ENCODE measurements at regions not wholly inside any gene's neighbourhood (a gene's known extent, or its start where the extent isn't known, plus 50 kb on each side); places are given as distances from the start of the nearest gene placed in this dataset.

GRCh38 chr7:67595431-67596180, 599.0 kb downstream of the TYW1 start:
- Histone ChIP-seq H3K27ac (no peak overlapping the region), H3K4me3 (no peak overlapping the region), H3K36me3 (ENCODE audit: insufficient read depth, low read length) (no peaks in the 10 kb centered on the region), H3K9me3 (ENCODE audit: low read depth, low read length) (no peaks in the 10 kb centered on the region), H3K9ac (ENCODE audit: insufficient read length) (no peak overlapping the region)
- no peak for TF ChIP-seq FOXP2 (optimal IDR thresholded peaks at IDR 0.05; ENCODE audit: control extremely low read depth, extremely low read length, insufficient read depth)
- no peak for TF ChIP-seq EZH2 (IDR thresholded peaks at IDR 0.05)
- no peak for TF ChIP-seq POLR2AphosphoS5 (IDR thresholded peaks at IDR 0.05; ENCODE audit: borderline replicate concordance, low read depth, low read length)
- DNase-seq (ENCODE audit: low read depth, low spot score): no peak

GRCh38 chr7:67597161-67597560, 600.5 kb downstream of the TYW1 start:
- Histone ChIP-seq H3K9me3 (ENCODE audit: low read depth, low read length) (no peaks in the 10 kb centered on the region), H3K4me3 (no peak overlapping the region), H3K9ac (ENCODE audit: insufficient read length) (no peak overlapping the region), H3K36me3 (ENCODE audit: insufficient read depth, low read length) (no peaks in the 10 kb centered on the region), H3K27ac (no peak overlapping the region)
- no peak for DNase-seq (ENCODE audit: low read depth, low spot score)
- TF ChIP-seq POLR2AphosphoS5 (IDR thresholded peaks at IDR 0.05; ENCODE audit: borderline replicate concordance, low read depth, low read length) (no peak), EZH2 (IDR thresholded peaks at IDR 0.05) (no peak), FOXP2 (optimal IDR thresholded peaks at IDR 0.05; ENCODE audit: control extremely low read depth, extremely low read length, insufficient read depth) (no peak)

- H3K9me3 ChIP-seq (ENCODE audit: low read depth, low read length): no peaks in the 10 kb centered on the region
- H3K9ac ChIP-seq (ENCODE audit: insufficient read length): no peak overlapping the region
- TF ChIP-seq FOXP2 (optimal IDR thresholded peaks at IDR 0.05; ENCODE audit: control extremely low read depth, extremely low read length, insufficient read depth): no peak
- TF ChIP-seq EZH2 (IDR thresholded peaks at IDR 0.05): no peak
- no peak for TF ChIP-seq POLR2AphosphoS5 (IDR thresholded peaks at IDR 0.05; ENCODE audit: borderline replicate concordance, low read depth, low read length)
Measured at GRCh38 chr7:67598469-67598868, 601.8 kb downstream of the TYW1 start.

GRCh38 chr7:67599331-67600062, 602.9 kb downstream of the TYW1 start:
- no peak overlapping the region for H3K9ac ChIP-seq (ENCODE audit: insufficient read length)

More at GRCh38 chr7:67598469-67598868, 601.8 kb downstream of the TYW1 start:
- no peak overlapping the region for H3K27ac ChIP-seq
- no peak overlapping the region for H3K4me3 ChIP-seq
- no peak for DNase-seq (ENCODE audit: low read depth, low spot score)
- H3K36me3 ChIP-seq (ENCODE audit: insufficient read depth, low read length): no peaks in the 10 kb centered on the region

GRCh38 chr7:67602246-67602887, 605.7 kb downstream of the TYW1 start:
- TF ChIP-seq EZH2 (IDR thresholded peaks at IDR 0.05) (no peak), POLR2AphosphoS5 (IDR thresholded peaks at IDR 0.05; ENCODE audit: borderline replicate concordance, low read depth, low read length) (no peak), FOXP2 (optimal IDR thresholded peaks at IDR 0.05; ENCODE audit: control extremely low read depth, extremely low read length, insufficient read depth) (no peak)
- Histone ChIP-seq H3K9me3 (ENCODE audit: low read depth, low read length) (no peaks in the 10 kb centered on the region), H3K27ac (no peak overlapping the region), H3K9ac (ENCODE audit: insufficient read length) (no peak overlapping the region), H3K4me3 (no peak overlapping the region), H3K36me3 (ENCODE audit: insufficient read depth, low read length) (no peaks in the 10 kb centered on the region)
- DNase-seq (ENCODE audit: low read depth, low spot score): no peak

More at GRCh38 chr7:67599331-67600062, 602.9 kb downstream of the TYW1 start:
- Histone ChIP-seq H3K9me3 (ENCODE audit: low read depth, low read length) (no peaks in the 10 kb centered on the region), H3K27ac (no peak overlapping the region), H3K4me3 (no peak overlapping the region), H3K36me3 (ENCODE audit: insufficient read depth, low read length) (no peaks in the 10 kb centered on the region)
- no peak for DNase-seq (ENCODE audit: low read depth, low spot score)
- TF ChIP-seq EZH2 (IDR thresholded peaks at IDR 0.05) (no peak), POLR2AphosphoS5 (IDR thresholded peaks at IDR 0.05; ENCODE audit: borderline replicate concordance, low read depth, low read length) (no peak), FOXP2 (optimal IDR thresholded peaks at IDR 0.05; ENCODE audit: control extremely low read depth, extremely low read length, insufficient read depth) (no peak)

GRCh38 chr7:67604461-67605386, 608.1 kb downstream of the TYW1 start:
- H3K4me3 ChIP-seq: no peak overlapping the region
- TF ChIP-seq EZH2 (IDR thresholded peaks at IDR 0.05): no peak
- TF ChIP-seq POLR2AphosphoS5 (IDR thresholded peaks at IDR 0.05; ENCODE audit: borderline replicate concordance, low read depth, low read length): no peak
- TF ChIP-seq FOXP2 (optimal IDR thresholded peaks at IDR 0.05; ENCODE audit: control extremely low read depth, extremely low read length, insufficient read depth): no peak
- H3K9me3 ChIP-seq (ENCODE audit: low read depth, low read length): no peaks in the 10 kb centered on the region
- no peaks in the 10 kb centered on the region for H3K36me3 ChIP-seq (ENCODE audit: insufficient read depth, low read length)
- DNase-seq (ENCODE audit: low read depth, low spot score): no peak
- no peak overlapping the region for H3K27ac ChIP-seq
- H3K9ac ChIP-seq (ENCODE audit: insufficient read length): no peak overlapping the region

GRCh38 chr7:67608806-67609205, 612.2 kb downstream of the TYW1 start:
- Histone ChIP-seq H3K9ac (ENCODE audit: insufficient read length) (no peak overlapping the region), H3K36me3 (ENCODE audit: insufficient read depth, low read length) (no peaks in the 10 kb centered on the region), H3K4me3 (no peak overlapping the region), H3K9me3 (ENCODE audit: low read depth, low read length) (no peaks in the 10 kb centered on the region), H3K27ac (no peak overlapping the region)
- DNase-seq (ENCODE audit: low read depth, low spot score): no peak
- TF ChIP-seq POLR2AphosphoS5 (IDR thresholded peaks at IDR 0.05; ENCODE audit: borderline replicate concordance, low read depth, low read length) (no peak), EZH2 (IDR thresholded peaks at IDR 0.05) (no peak), FOXP2 (optimal IDR thresholded peaks at IDR 0.05; ENCODE audit: control extremely low read depth, extremely low read length, insufficient read depth) (no peak)
